Cerebellar cortex (tissue), 1 donor: ENCODE measurements at regions not wholly inside any gene's neighbourhood (a gene's known extent, or its start where the extent isn't known, plus 50 kb on each side); places are given as distances from the start of the nearest gene placed in this dataset.
A peak's percentile ranks its signal among the peaks of the same experiment; 100 is the strongest.

Experiments used
- DNase-seq: peaks from one replicate; pipeline ENCODE4 v3.0.0-alpha.2; 2015; ENCODE audit warnings: low spot score

GRCh38 chr10:117638200-117638599, 95.7 kb downstream of the EMX2 start:
- DNase-seq: no peak

GRCh38 chr10:117638664-117639200, 96.2 kb downstream of the EMX2 start:
- DNase-seq: no peak

- DNase-seq: no peak
These were observed 97.9 kb downstream of the EMX2 start for GRCh38 chr10:117640406-117640805.

GRCh38 chr10:117646718-117647117, 104.2 kb downstream of the EMX2 start:
- DNase-seq: peak; percentile 33

- no peak for DNase-seq
These were observed 104.8 kb downstream of the EMX2 start for GRCh38 chr10:117647306-117647705.

- no peak for DNase-seq
These were observed 108.6 kb downstream of the EMX2 start for GRCh38 chr10:117651121-117651520.

GRCh38 chr10:117652228-117653169, 110.0 kb downstream of the EMX2 start:
- no peak for DNase-seq

GRCh38 chr10:117653170-117653515, 110.6 kb downstream of the EMX2 start:
- no peak for DNase-seq

- no peak for DNase-seq
These were observed 111.6 kb downstream of the EMX2 start for GRCh38 chr10:117654105-117654504.

GRCh38 chr10:117656385-117657367, 114.1 kb downstream of the EMX2 start:
- DNase-seq: no peak

GRCh38 chr10:117661316-117661715, 118.8 kb downstream of the EMX2 start:
- DNase-seq: no peak

GRCh38 chr10:117662126-117662525, 119.6 kb downstream of the EMX2 start:
- no peak for DNase-seq

GRCh38 chr10:117662751-117663540, 120.4 kb downstream of the EMX2 start:
- no peak for DNase-seq

- DNase-seq: no peak
These were observed 121.2 kb downstream of the EMX2 start for GRCh38 chr10:117663750-117664149.

- DNase-seq: no peak
These were observed 121.7 kb downstream of the EMX2 start for GRCh38 chr10:117664288-117664687.

- no peak for DNase-seq
These were observed 123.6 kb downstream of the EMX2 start for GRCh38 chr10:117666166-117666565.

- no peak for DNase-seq
These were observed 124.4 kb downstream of the EMX2 start for GRCh38 chr10:117666965-117667364.

- no peak for DNase-seq
These were observed 125.3 kb downstream of the EMX2 start for GRCh38 chr10:117667831-117668230.

GRCh38 chr10:117668327-117669008, 125.9 kb downstream of the EMX2 start:
- DNase-seq: no peak

- DNase-seq: no peak
These were observed 126.6 kb downstream of the EMX2 start for GRCh38 chr10:117669122-117669521.
